Astrocyte (in vitro differentiated cells and primary cell): ENCODE measurements at regions not wholly inside any gene's neighbourhood (a gene's known extent, or its start where the extent isn't known, plus 50 kb on each side); places are given as distances from the start of the nearest gene placed in this dataset.

ENCODE experiments used
- DNase-seq: peaks from one replicate; pipeline ENCODE4 v3.0.0-alpha.2; 2010; ENCODE audit warnings: low read depth
- FAIRE-seq: peaks from 2 replicates; lab custom pipeline; 2011; peaks lifted over from hg19 to GRCh38; lab: Jason Lieb, UNC
- H2AFZ ChIP-seq: 2 replicates; pipeline ENCODE4 v1.6.0; 2012; ENCODE audit warnings: low read depth, low read length, inconsistent platforms
- H3K27ac ChIP-seq: 2 replicates; pipeline ENCODE4 v1.5.1; 2011; ENCODE audit warnings: low read depth, low read length, inconsistent platforms
- H3K27me3 ChIP-seq: 2 replicates; pipeline ENCODE4 v1.6.0; 2011; ENCODE audit warnings: low read length, inconsistent platforms; ENCODE audit not compliant: insufficient read depth
- H3K36me3 ChIP-seq: 2 replicates; pipeline ENCODE4 v1.5.1; 2011; ENCODE audit warnings: low read length, inconsistent platforms; ENCODE audit not compliant: insufficient read depth
- H3K4me1 ChIP-seq: 2 replicates; pipeline ENCODE4 v1.5.1; 2011; ENCODE audit warnings: low read length, inconsistent platforms; ENCODE audit not compliant: insufficient read depth
- H3K4me2 ChIP-seq: 2 replicates; pipeline ENCODE4 v1.6.0; 2012; ENCODE audit warnings: low read length, inconsistent platforms
- H3K4me3 ChIP-seq: 2 replicates; pipeline ENCODE4 v1.5.1; 2011; ENCODE audit warnings: low read depth, mild to moderate bottlenecking, low read length, inconsistent platforms; ENCODE audit not compliant: insufficient read depth
- H3K79me2 ChIP-seq: 2 replicates; pipeline ENCODE4 v1.6.0; 2012; ENCODE audit warnings: mild to moderate bottlenecking, low read length, inconsistent platforms; ENCODE audit not compliant: insufficient read depth
- H3K9ac ChIP-seq: 2 replicates; pipeline ENCODE4 v1.6.0; 2012; ENCODE audit warnings: mild to moderate bottlenecking, low read length, inconsistent platforms
- H3K9me3 ChIP-seq: 2 replicates; pipeline ENCODE4 v1.5.1; 2012; ENCODE audit warnings: low read depth, mild to moderate bottlenecking, low read length, inconsistent platforms; ENCODE audit not compliant: insufficient read depth
- H4K20me1 ChIP-seq: 2 replicates; pipeline ENCODE4 v1.6.0; 2012; ENCODE audit warnings: low read length, inconsistent platforms; ENCODE audit not compliant: insufficient read depth
- H3K27ac Mint-ChIP-seq: one replicate; pipeline ENCODE4 v1.8.0; 2021; ENCODE audit warnings: mild to moderate bottlenecking, mixed read lengths; ENCODE audit not compliant: unreplicated experiment
- H3K27me3 Mint-ChIP-seq: one replicate; pipeline ENCODE4 v1.8.0; 2021; ENCODE audit warnings: low read depth, mixed read lengths; ENCODE audit not compliant: unreplicated experiment
- H3K36me3 Mint-ChIP-seq: one replicate; pipeline ENCODE4 v1.8.0; 2021; ENCODE audit warnings: low read depth, mixed read lengths; ENCODE audit not compliant: unreplicated experiment
- H3K4me1 Mint-ChIP-seq: one replicate; pipeline ENCODE4 v1.8.0; 2021; ENCODE audit warnings: low read depth, mixed read lengths; ENCODE audit not compliant: unreplicated experiment
- H3K4me3 Mint-ChIP-seq: one replicate; pipeline ENCODE4 v1.8.0; 2021; ENCODE audit warnings: mild to moderate bottlenecking, moderate library complexity, mixed read lengths; ENCODE audit not compliant: unreplicated experiment
- H3K9me3 Mint-ChIP-seq: one replicate; pipeline ENCODE4 v1.8.0; 2021; ENCODE audit warnings: mild to moderate bottlenecking, mixed read lengths; ENCODE audit not compliant: unreplicated experiment
- EZH2 ChIP-seq: IDR thresholded peaks from 2 replicates; pipeline ENCODE4 v1.6.1; 2012; ENCODE audit warnings: mild to moderate bottlenecking, low read length, inconsistent platforms; ENCODE audit not compliant: insufficient read depth
- TF ChIP-seq, protein P1 (sequence below): IDR thresholded peaks from 2 replicates; pipeline ENCODE4 v1.5.1; 2011; ENCODE audit warnings: low read depth, mild to moderate bottlenecking, inconsistent platforms, low read length, moderate library complexity; ENCODE audit not compliant: insufficient read depth

DNA sequence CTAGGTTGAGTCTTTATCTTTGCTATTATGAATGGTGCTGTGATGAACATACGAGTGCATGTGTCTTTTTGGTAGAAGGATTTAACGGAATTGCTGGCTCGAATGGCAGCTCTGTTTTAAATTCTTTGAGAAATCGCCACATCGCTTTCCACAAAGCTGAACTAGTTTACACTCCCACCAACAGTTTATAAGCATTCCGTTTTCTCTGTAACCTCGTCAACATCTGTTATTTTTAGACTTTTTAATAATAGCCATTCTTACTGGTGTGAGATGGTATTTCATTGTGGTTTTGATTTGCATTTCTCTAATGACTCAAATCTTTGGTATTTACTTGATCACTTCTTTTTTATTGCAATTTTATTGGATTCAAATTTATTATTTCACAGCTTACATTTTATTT, 117.4 kb upstream of the HDGFL1 start:
- H3K4me3 Mint-ChIP-seq: no peak overlapping the region
- no peak overlapping the region for H3K9ac ChIP-seq

DNA sequence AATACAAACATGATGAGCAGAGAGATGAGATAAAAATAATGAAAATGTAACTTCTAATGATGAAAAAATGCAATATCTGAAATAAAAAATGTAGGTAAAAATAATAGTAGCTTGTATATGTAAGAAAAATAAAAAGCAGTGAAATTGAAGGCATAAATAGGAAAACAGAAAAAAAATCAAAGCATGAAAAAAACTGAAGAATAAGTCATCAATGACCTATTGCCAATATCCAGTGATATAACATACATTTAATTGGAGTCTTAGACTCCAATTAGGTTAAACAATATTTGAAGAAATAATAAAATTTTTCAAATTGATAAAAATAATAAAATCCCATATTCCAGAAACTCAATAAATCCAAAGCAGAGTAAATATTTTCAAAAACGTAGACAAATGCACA, 114.0 kb upstream of the HDGFL1 start:
- H3K27ac ChIP-seq: no peak overlapping the region
- H3K9me3 ChIP-seq: no peaks in the 10 kb centered on the region
- no peak overlapping the region for H3K4me3 ChIP-seq
- H4K20me1 ChIP-seq: no peaks in the 10 kb centered on the region
- Mint-ChIP-seq H3K9me3 (no peaks in the 10 kb centered on the region), H3K27ac (no peak overlapping the region), H3K4me3 (no peak overlapping the region), H3K27me3 (no peaks in the 10 kb centered on the region), H3K4me1 (peaks cover 2% of the 10 kb centered on the region), H3K36me3 (no peaks in the 10 kb centered on the region)
- H3K9ac ChIP-seq: no peak overlapping the region
- no peak overlapping the region for H3K4me2 ChIP-seq
- H2AFZ ChIP-seq: no peak overlapping the region
- no peak for DNase-seq
- TF ChIP-seq EZH2: no peak
- TF ChIP-seq, protein P1, sequence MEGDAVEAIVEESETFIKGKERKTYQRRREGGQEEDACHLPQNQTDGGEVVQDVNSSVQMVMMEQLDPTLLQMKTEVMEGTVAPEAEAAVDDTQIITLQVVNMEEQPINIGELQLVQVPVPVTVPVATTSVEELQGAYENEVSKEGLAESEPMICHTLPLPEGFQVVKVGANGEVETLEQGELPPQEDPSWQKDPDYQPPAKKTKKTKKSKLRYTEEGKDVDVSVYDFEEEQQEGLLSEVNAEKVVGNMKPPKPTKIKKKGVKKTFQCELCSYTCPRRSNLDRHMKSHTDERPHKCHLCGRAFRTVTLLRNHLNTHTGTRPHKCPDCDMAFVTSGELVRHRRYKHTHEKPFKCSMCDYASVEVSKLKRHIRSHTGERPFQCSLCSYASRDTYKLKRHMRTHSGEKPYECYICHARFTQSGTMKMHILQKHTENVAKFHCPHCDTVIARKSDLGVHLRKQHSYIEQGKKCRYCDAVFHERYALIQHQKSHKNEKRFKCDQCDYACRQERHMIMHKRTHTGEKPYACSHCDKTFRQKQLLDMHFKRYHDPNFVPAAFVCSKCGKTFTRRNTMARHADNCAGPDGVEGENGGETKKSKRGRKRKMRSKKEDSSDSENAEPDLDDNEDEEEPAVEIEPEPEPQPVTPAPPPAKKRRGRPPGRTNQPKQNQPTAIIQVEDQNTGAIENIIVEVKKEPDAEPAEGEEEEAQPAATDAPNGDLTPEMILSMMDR: no peak
- no peaks in the 10 kb centered on the region for H3K79me2 ChIP-seq
- peaks cover 3% of the 10 kb centered on the region for H3K4me1 ChIP-seq
- H3K27me3 ChIP-seq: no peaks in the 10 kb centered on the region
- no peaks in the 10 kb centered on the region for H3K36me3 ChIP-seq
- no peak for FAIRE-seq

More for the DNA sequence above, 117.4 kb upstream of the HDGFL1 start:
- no peak overlapping the region for H3K4me3 ChIP-seq
- H3K4me1 ChIP-seq: peaks cover 19% of the 10 kb centered on the region
- H3K27ac ChIP-seq: peak overlapping the region; percentile 49
- no peak overlapping the region for H2AFZ ChIP-seq
- H4K20me1 ChIP-seq: no peaks in the 10 kb centered on the region
- no peak for TF ChIP-seq EZH2
- TF ChIP-seq, protein P1: no peak
- no peaks in the 10 kb centered on the region for H3K36me3 Mint-ChIP-seq
- H3K79me2 ChIP-seq: no peaks in the 10 kb centered on the region
- DNase-seq (peak; percentile 80), FAIRE-seq (peak; percentile 55)
- H3K27me3 Mint-ChIP-seq: no peaks in the 10 kb centered on the region
- H3K27me3 ChIP-seq: no peaks in the 10 kb centered on the region
- H3K9me3 Mint-ChIP-seq: peaks cover 2% of the 10 kb centered on the region
- H3K4me1 Mint-ChIP-seq: peaks cover 16% of the 10 kb centered on the region
- no peaks in the 10 kb centered on the region for H3K36me3 ChIP-seq
- no peak overlapping the region for H3K27ac Mint-ChIP-seq
- peak overlapping the region; percentile 40 for H3K4me2 ChIP-seq
- no peaks in the 10 kb centered on the region for H3K9me3 ChIP-seq

DNA sequence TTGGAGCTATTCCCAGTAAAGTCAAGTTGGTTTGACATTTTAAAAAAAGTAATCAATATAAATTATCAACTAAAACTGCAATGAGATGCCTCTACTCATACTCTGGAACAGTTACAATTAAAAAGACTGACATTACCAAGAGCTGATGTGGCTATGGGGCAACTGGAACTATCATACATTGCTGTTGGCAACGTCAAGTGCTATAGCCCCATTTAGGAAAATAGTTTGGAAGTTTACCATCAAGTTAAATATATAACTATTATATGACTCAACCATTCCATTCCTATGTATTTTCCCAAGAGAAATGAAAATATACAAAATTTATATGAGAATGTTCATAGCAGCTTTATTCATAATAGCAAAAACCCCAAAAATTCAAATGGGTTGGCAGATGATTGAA, 111.4 kb upstream of the HDGFL1 start:
- H3K4me3 ChIP-seq: no peak overlapping the region
- no peak overlapping the region for H3K9ac ChIP-seq
- Mint-ChIP-seq H3K4me1 (no peaks in the 10 kb centered on the region), H3K9me3 (no peaks in the 10 kb centered on the region), H3K36me3 (no peaks in the 10 kb centered on the region), H3K27me3 (no peaks in the 10 kb centered on the region), H3K4me3 (no peak overlapping the region), H3K27ac (no peak overlapping the region)
- H4K20me1 ChIP-seq: no peaks in the 10 kb centered on the region
- H3K27ac ChIP-seq: no peak overlapping the region
- no peaks in the 10 kb centered on the region for H3K36me3 ChIP-seq
- no peaks in the 10 kb centered on the region for H3K4me1 ChIP-seq
- no peaks in the 10 kb centered on the region for H3K27me3 ChIP-seq
- DNase-seq (peak; percentile 10), FAIRE-seq (no peak)
- no peak for TF ChIP-seq EZH2
- TF ChIP-seq, protein P1: no peak
- no peaks in the 10 kb centered on the region for H3K79me2 ChIP-seq
- no peak overlapping the region for H3K4me2 ChIP-seq
- H2AFZ ChIP-seq: no peak overlapping the region
- H3K9me3 ChIP-seq: no peaks in the 10 kb centered on the region
